ENCODE measurements at regions not wholly inside any gene's neighbourhood (a gene's known extent, or its start where the extent isn't known, plus 50 kb on each side); places are given as distances from the start of the nearest gene placed in this dataset.

DNA sequence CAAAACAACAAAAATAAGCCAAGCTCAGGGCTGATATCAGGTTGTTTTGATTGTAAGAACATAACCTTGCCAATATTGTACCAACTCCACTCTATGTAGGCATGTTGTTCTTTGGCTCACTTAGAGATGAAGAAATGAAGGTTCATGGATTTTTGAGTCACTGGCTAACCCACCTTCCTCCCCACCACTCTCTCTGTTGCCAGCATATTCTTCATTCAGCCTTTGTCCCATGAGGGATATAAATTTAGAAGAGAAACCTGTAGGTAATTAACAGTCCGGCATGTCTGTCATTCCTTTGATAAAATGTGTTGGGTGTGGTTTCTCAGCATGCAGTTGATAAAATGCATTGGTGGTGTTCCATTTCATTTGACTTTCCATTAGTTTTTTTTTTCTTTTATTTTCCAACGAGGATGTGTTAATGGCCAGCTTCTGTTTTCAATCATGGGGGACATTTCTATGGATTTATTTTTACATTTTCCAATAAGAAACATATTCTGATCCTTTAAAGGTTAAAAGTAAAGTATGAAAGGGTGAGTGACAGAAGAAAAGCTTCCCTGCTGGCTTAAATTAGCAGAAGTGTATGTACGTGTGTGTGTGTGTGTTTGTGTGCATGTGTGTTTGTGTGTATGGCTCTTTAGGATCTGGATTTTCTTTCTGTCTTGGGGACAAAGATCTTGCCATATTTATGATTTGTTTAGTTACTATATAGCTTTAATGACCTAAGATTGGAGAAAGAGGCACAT is 166.2 kb upstream of the KCNJ16 start:
- no peaks in the 10 kb centered on the region for H3K4me1 Mint-ChIP-seq
- H3K27me3 Mint-ChIP-seq, result no peaks in the 10 kb centered on the region
- intact Hi-C loops (cut with micrococcal nuclease), result no loop called here
- H3K27me3 ChIP-seq (ENCODE audit: control insufficient read depth in 2 of 2, insufficient read depth in 2 of 2, low read length in 2 of 2), result no peaks in the 10 kb centered on the region
- H3K36me3 Mint-ChIP-seq, result no peaks in the 10 kb centered on the region
- ATAC-seq, result no peak
- H3K27ac Mint-ChIP-seq, result no peak overlapping the region
- no peak overlapping the region for H3K4me3 ChIP-seq (ENCODE audit: low read length)
- CTCF ChIA-PET, result no interaction called here
- no peak for DNase-seq
- no peaks in the 10 kb centered on the region for H3K4me1 ChIP-seq (ENCODE audit: control insufficient read depth in 2 of 2, insufficient read depth in 2 of 2, low read length in 2 of 2)
- no peak overlapping the region for H3K4me3 Mint-ChIP-seq
- POLR2A ChIA-PET, result no interaction called here
- no peaks in the 10 kb centered on the region for H3K36me3 ChIP-seq (ENCODE audit: control insufficient read depth in 2 of 3, insufficient read depth in 3 of 3, low read length in 3 of 3)
- H3K9me3 ChIP-seq (ENCODE audit: control insufficient read depth in 2 of 3, low read length in 3 of 3), result no peaks in the 10 kb centered on the region
- H3K9me3 Mint-ChIP-seq, result peaks cover 0 to 6% (median 1%) of the 10 kb centered on the region in 11 donors
- H3K27ac ChIP-seq (ENCODE audit: low read depth, low read length), result no peak overlapping the region

DNA sequence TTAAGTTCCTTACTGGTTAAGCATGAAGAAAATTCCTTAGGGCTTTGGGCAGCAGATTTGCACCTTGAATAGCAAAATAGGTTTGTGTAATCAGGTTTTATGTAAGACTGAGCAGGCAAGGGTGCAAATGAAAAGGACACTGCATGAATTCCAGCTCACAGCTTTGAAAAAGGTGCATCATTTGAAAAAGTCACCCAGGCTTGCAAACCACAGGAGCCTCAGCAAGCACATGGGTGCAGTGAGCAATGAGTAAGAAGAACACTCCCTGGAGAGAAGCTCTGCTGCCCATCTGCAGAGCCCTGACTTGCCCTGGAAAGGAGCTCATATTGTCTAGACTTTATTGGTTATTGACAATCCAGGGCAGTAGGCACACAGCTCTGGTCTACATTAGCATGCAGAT is 165.6 kb upstream of the KCNJ16 start:
- Mint-ChIP-seq H3K9me3 (peaks cover 0 to 3% (median 0%) of the 10 kb centered on the region in 11 donors), H3K4me3 (no peak overlapping the region)

DNA sequence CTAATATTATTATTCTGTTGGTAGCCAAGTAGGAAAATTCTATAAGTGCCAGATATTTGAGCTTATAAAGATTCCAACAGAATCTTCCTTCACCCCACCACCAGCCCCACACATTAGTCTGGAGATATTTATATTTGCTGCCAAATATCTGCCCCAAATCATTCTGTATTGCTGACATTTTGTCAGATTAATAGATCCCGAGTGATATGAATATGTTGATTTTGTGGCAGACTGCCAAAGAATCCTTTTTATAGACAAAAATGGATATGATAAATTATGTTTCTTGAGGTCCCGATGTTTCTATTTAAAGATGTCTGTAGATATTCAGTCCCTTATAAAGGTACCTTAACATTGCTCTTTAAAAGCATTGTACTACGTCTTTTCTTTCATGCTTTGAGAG is 162.2 kb upstream of the KCNJ16 start:
- Histone ChIP-seq H3K9me3 (ENCODE audit: control insufficient read depth in 2 of 3, low read length in 3 of 3) (no peaks in the 10 kb centered on the region), H3K4me3 (ENCODE audit: low read length) (no peak overlapping the region), H3K27me3 (ENCODE audit: control insufficient read depth in 2 of 2, insufficient read depth in 2 of 2, low read length in 2 of 2) (no peaks in the 10 kb centered on the region), H3K4me1 (ENCODE audit: control insufficient read depth in 2 of 2, insufficient read depth in 2 of 2, low read length in 2 of 2) (no peaks in the 10 kb centered on the region), H3K36me3 (ENCODE audit: control insufficient read depth in 2 of 3, insufficient read depth in 3 of 3, low read length in 3 of 3) (no peaks in the 10 kb centered on the region), H3K27ac (ENCODE audit: low read depth, low read length) (no peak overlapping the region)
- Mint-ChIP-seq H3K27me3 (no peaks in the 10 kb centered on the region), H3K9me3 (peaks cover 0 to 3% (median 0%) of the 10 kb centered on the region in 11 donors), H3K27ac (no peak overlapping the region), H3K4me3 (no peak overlapping the region), H3K36me3 (no peaks in the 10 kb centered on the region), H3K4me1 (no peaks in the 10 kb centered on the region)
- no peak for DNase-seq
- no peak for ATAC-seq
- ChIA-PET POLR2A (interaction anchor here (0.7 kb wide), 1 partner anchor 51 kb away, joined by 5 read pairs; no protein-coding TSS in a partner anchor), CTCF (no interaction called here)
- intact Hi-C loops (cut with micrococcal nuclease), result no loop called here

More for the DNA sequence above, 165.6 kb upstream of the KCNJ16 start:
- intact Hi-C loops (cut with micrococcal nuclease), result no loop called here
- no peak overlapping the region for H3K27ac ChIP-seq (ENCODE audit: low read depth, low read length)
- no peak overlapping the region for H3K4me3 ChIP-seq (ENCODE audit: low read length)
- H3K9me3 ChIP-seq (ENCODE audit: control insufficient read depth in 2 of 3, low read length in 3 of 3), result no peaks in the 10 kb centered on the region
- POLR2A ChIA-PET, result no interaction called here
- ATAC-seq (no peak), DNase-seq (no peak)
- no peaks in the 10 kb centered on the region for H3K4me1 Mint-ChIP-seq
- no peaks in the 10 kb centered on the region for H3K27me3 Mint-ChIP-seq
- no peaks in the 10 kb centered on the region for H3K4me1 ChIP-seq (ENCODE audit: control insufficient read depth in 2 of 2, insufficient read depth in 2 of 2, low read length in 2 of 2)
- H3K36me3 ChIP-seq (ENCODE audit: control insufficient read depth in 2 of 3, insufficient read depth in 3 of 3, low read length in 3 of 3), result no peaks in the 10 kb centered on the region
- H3K27me3 ChIP-seq (ENCODE audit: control insufficient read depth in 2 of 2, insufficient read depth in 2 of 2, low read length in 2 of 2), result no peaks in the 10 kb centered on the region
- H3K27ac Mint-ChIP-seq, result no peak overlapping the region
- CTCF ChIA-PET, result no interaction called here
- H3K36me3 Mint-ChIP-seq, result no peaks in the 10 kb centered on the region

DNA sequence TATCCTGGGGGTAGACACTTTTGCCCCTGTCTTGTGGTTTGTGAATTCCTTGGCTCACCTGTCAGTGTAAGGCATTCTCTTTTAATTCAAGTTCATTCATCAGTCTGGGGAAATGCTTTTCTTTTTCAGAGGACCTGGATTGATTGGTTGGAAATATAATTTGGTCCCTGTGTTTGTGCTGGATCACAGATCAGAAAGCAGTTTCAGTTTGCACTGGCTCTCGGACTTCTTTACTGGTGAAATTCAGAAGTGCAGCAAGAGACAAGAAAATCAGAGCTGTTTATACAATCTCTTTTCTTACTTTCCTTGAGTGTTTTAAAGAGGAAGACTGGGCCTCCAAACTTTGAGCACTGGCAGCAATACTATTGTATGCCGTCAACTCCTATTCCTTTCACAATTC is 161.8 kb upstream of the KCNJ16 start:
- Mint-ChIP-seq H3K9me3 (peaks cover 0 to 3% (median 0%) of the 10 kb centered on the region in 11 donors), H3K4me3 (no peak overlapping the region), H3K36me3 (no peaks in the 10 kb centered on the region), H3K27me3 (no peaks in the 10 kb centered on the region), H3K4me1 (no peaks in the 10 kb centered on the region), H3K27ac (no peak overlapping the region)
- Histone ChIP-seq H3K4me1 (ENCODE audit: control insufficient read depth in 2 of 2, insufficient read depth in 2 of 2, low read length in 2 of 2) (no peaks in the 10 kb centered on the region), H3K27me3 (ENCODE audit: control insufficient read depth in 2 of 2, insufficient read depth in 2 of 2, low read length in 2 of 2) (no peaks in the 10 kb centered on the region), H3K4me3 (ENCODE audit: low read length) (no peak overlapping the region), H3K36me3 (ENCODE audit: control insufficient read depth in 2 of 3, insufficient read depth in 3 of 3, low read length in 3 of 3) (no peaks in the 10 kb centered on the region), H3K9me3 (ENCODE audit: control insufficient read depth in 2 of 3, low read length in 3 of 3) (no peaks in the 10 kb centered on the region), H3K27ac (ENCODE audit: low read depth, low read length) (no peak overlapping the region)
- intact Hi-C loops (cut with micrococcal nuclease), result no loop called here
- no peak for ATAC-seq
- no peak for DNase-seq
- ChIA-PET CTCF (no interaction called here), POLR2A (no interaction called here)

DNA sequence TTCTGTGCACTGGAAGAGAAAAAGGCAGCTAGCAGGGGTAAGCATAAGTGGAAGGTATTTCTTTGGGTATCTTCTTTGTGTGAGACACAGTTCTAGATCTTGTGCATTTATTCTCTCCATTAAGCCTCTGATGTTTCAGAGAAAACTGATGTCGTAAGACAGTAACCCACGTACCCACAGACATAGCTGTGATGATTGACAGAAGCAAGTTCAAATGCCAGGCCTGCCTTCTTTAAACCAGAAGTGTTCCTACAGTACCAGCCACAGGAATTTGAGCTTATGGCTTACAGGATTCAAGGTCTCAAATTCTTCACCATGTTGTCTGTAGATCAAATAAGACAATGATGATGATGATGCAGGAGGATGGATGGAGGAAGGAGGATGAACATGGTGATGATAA is 161.4 kb upstream of the KCNJ16 start:
- H3K27me3 ChIP-seq (ENCODE audit: control insufficient read depth in 2 of 2, insufficient read depth in 2 of 2, low read length in 2 of 2), result no peaks in the 10 kb centered on the region
- intact Hi-C loops (cut with micrococcal nuclease), result no loop called here
- no peaks in the 10 kb centered on the region for H3K27me3 Mint-ChIP-seq
- peaks cover 0 to 3% (median 0%) of the 10 kb centered on the region in 11 donors for H3K9me3 Mint-ChIP-seq
- H3K4me3 ChIP-seq (ENCODE audit: low read length), result no peak overlapping the region
- no peaks in the 10 kb centered on the region for H3K4me1 ChIP-seq (ENCODE audit: control insufficient read depth in 2 of 2, insufficient read depth in 2 of 2, low read length in 2 of 2)
- H3K4me3 Mint-ChIP-seq, result no peak overlapping the region
- H3K36me3 ChIP-seq (ENCODE audit: control insufficient read depth in 2 of 3, insufficient read depth in 3 of 3, low read length in 3 of 3), result no peaks in the 10 kb centered on the region
- ATAC-seq, result no peak
- CTCF ChIA-PET, result no interaction called here
- H3K4me1 Mint-ChIP-seq, result no peaks in the 10 kb centered on the region
- H3K36me3 Mint-ChIP-seq, result no peaks in the 10 kb centered on the region
- no peak overlapping the region for H3K27ac Mint-ChIP-seq
- H3K9me3 ChIP-seq (ENCODE audit: control insufficient read depth in 2 of 3, low read length in 3 of 3), result no peaks in the 10 kb centered on the region
- no peak overlapping the region for H3K27ac ChIP-seq (ENCODE audit: low read depth, low read length)
- no peak for DNase-seq
- POLR2A ChIA-PET, result no interaction called here

DNA sequence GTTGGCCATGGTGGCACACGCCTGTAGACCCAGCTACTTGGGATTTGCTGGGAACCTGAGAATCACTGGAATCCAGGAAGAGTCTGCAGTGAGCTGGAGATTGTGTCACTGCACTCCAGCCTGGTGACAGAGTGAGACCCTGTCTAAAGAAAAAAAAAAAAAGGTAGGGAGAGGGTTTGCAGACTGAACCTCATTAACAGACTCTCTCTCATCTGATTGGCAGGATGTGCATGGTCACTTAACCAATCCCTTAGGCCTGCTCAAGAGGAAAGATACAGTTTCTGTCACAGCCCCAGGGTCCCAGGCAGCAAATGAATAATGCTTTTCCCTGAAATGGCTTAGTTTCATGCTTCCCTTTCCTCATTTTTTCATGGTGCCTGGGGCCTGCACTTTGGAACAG is 160.5 kb upstream of the KCNJ16 start:
- Mint-ChIP-seq H3K27me3 (no peaks in the 10 kb centered on the region), H3K4me3 (no peak overlapping the region), H3K36me3 (no peaks in the 10 kb centered on the region), H3K9me3 (peaks cover 0 to 10% (median 3%) of the 10 kb centered on the region in 11 donors), H3K27ac (no peak overlapping the region), H3K4me1 (no peaks in the 10 kb centered on the region)
- no peaks in the 10 kb centered on the region for H3K4me1 ChIP-seq (ENCODE audit: control insufficient read depth in 2 of 2, insufficient read depth in 2 of 2, low read length in 2 of 2)
- no peak overlapping the region for H3K27ac ChIP-seq (ENCODE audit: low read depth, low read length)
- ChIA-PET POLR2A (no interaction called here), CTCF (no interaction called here)
- H3K9me3 ChIP-seq (ENCODE audit: control insufficient read depth in 2 of 3, low read length in 3 of 3), result no peaks in the 10 kb centered on the region
- H3K4me3 ChIP-seq (ENCODE audit: low read length), result no peak overlapping the region
- intact Hi-C loops (cut with micrococcal nuclease), result no loop called here
- ATAC-seq (no peak), DNase-seq (no peak)
- H3K27me3 ChIP-seq (ENCODE audit: control insufficient read depth in 2 of 2, insufficient read depth in 2 of 2, low read length in 2 of 2), result no peaks in the 10 kb centered on the region
- H3K36me3 ChIP-seq (ENCODE audit: control insufficient read depth in 2 of 3, insufficient read depth in 3 of 3, low read length in 3 of 3), result no peaks in the 10 kb centered on the region

DNA sequence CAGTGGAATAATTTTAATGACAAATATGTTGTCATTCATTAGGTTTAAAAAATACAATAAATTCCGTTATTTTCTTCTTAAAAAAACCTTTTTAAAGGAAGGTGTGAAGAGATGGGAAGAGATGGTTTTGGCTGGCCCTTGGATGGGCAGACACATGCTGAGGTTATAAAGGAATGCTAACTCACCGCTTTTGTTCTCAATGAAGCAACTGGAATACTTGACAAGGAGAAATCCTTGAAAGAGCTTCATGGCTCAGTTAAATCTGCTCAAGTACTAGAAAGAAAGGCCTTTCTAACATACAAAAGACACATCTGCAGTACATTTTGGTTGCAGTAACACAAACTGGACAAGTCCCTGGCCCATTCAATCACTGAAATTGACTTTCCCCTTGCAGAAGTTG is 158.3 kb upstream of the KCNJ16 start:
- peaks cover 0 to 23% (median 3%) of the 10 kb centered on the region in 11 donors for H3K9me3 Mint-ChIP-seq
- H3K27ac Mint-ChIP-seq, result no peak overlapping the region

More for the DNA sequence above, 158.3 kb upstream of the KCNJ16 start:
- H3K4me1 ChIP-seq (ENCODE audit: control insufficient read depth in 2 of 2, insufficient read depth in 2 of 2, low read length in 2 of 2), result no peaks in the 10 kb centered on the region
- H3K27me3 ChIP-seq (ENCODE audit: control insufficient read depth in 2 of 2, insufficient read depth in 2 of 2, low read length in 2 of 2), result no peaks in the 10 kb centered on the region
- DNase-seq, result no peak
- H3K9me3 ChIP-seq (ENCODE audit: control insufficient read depth in 2 of 3, low read length in 3 of 3), result no peaks in the 10 kb centered on the region
- no peak overlapping the region for H3K4me3 ChIP-seq (ENCODE audit: low read length)
- H3K36me3 ChIP-seq (ENCODE audit: control insufficient read depth in 2 of 3, insufficient read depth in 3 of 3, low read length in 3 of 3), result no peaks in the 10 kb centered on the region
- no peak overlapping the region for H3K27ac ChIP-seq (ENCODE audit: low read depth, low read length)
- ChIA-PET CTCF (no interaction called here), POLR2A (no interaction called here)
- no peak overlapping the region for H3K4me3 Mint-ChIP-seq
- no peak for ATAC-seq
- H3K4me1 Mint-ChIP-seq, result no peaks in the 10 kb centered on the region
- intact Hi-C loops (cut with micrococcal nuclease), result no loop called here
- no peaks in the 10 kb centered on the region for H3K27me3 Mint-ChIP-seq
- no peaks in the 10 kb centered on the region for H3K36me3 Mint-ChIP-seq

All from naive thymus-derived CD4-positive, alpha-beta T cell (primary cell).